RPMI8226 (cell line): ENCODE measurements at regions not wholly inside any gene's neighbourhood (a gene's known extent, or its start where the extent isn't known, plus 50 kb on each side); places are given as distances from the start of the nearest gene placed in this dataset.
A peak's percentile ranks its signal among the peaks of the same experiment; 100 is the strongest.
"Not testable (repeated sequence)": the region's sequence is repeated elsewhere in the genome, so short reads cannot be mapped to it uniquely, and the experiment has no call there.

Experiments
- DNase-seq: peaks from one replicate; pipeline ENCODE4 v3.0.0-alpha.2; 2015

- no peak for DNase-seq
These were observed 278.8 kb downstream of the AMY1C start for GRCh38 chr1:104028416-104029035.

- DNase-seq: no peak
These were observed 279.8 kb downstream of the AMY1C start for GRCh38 chr1:104029456-104029970.

GRCh38 chr1:104056786-104057185, 307.1 kb downstream of the AMY1C start:
- DNase-seq: no peak

- peak; percentile 41 for DNase-seq
These were observed 307.7 kb downstream of the AMY1C start for GRCh38 chr1:104057219-104057898.

- DNase-seq: not testable (repeated sequence)
These were observed 311.9 kb downstream of the AMY1C start for GRCh38 chr1:104061637-104062036.

GRCh38 chr1:104064399-104064798, 314.7 kb downstream of the AMY1C start:
- no peak for DNase-seq

GRCh38 chr1:104072915-104073371, 323.2 kb downstream of the AMY1C start:
- DNase-seq: no peak

GRCh38 chr1:104073463-104073902, 323.8 kb downstream of the AMY1C start:
- no peak for DNase-seq

- no peak for DNase-seq
These were observed 332.5 kb downstream of the AMY1C start for GRCh38 chr1:104082221-104082620.

- DNase-seq: no peak
These were observed 334.7 kb downstream of the AMY1C start for GRCh38 chr1:104084380-104084779.

- DNase-seq: no peak
These were observed 343.0 kb downstream of the AMY1C start for GRCh38 chr1:104092698-104093097.

- DNase-seq: no peak
These were observed 349.1 kb downstream of the AMY1C start for GRCh38 chr1:104098837-104099236.

GRCh38 chr1:104100115-104100514, 350.4 kb downstream of the AMY1C start:
- no peak for DNase-seq

GRCh38 chr1:104105465-104105864, 355.8 kb downstream of the AMY1C start:
- DNase-seq: no peak

- no peak for DNase-seq
These were observed 370.8 kb downstream of the AMY1C start for GRCh38 chr1:104120525-104120924.

- DNase-seq: no peak
These were observed 371.6 kb downstream of the AMY1C start for GRCh38 chr1:104121271-104121670.

- no peak for DNase-seq
These were observed 375.6 kb downstream of the AMY1C start for GRCh38 chr1:104125266-104125665.

- DNase-seq: no peak
These were observed 376.3 kb downstream of the AMY1C start for GRCh38 chr1:104125970-104126369.

GRCh38 chr1:104132382-104132973, 382.8 kb downstream of the AMY1C start:
- DNase-seq: peak; percentile 5

- not testable (repeated sequence) for DNase-seq
These were observed 385.3 kb downstream of the AMY1C start for GRCh38 chr1:104135036-104135435.

GRCh38 chr1:104136621-104137020, 386.9 kb downstream of the AMY1C start:
- DNase-seq: no peak

GRCh38 chr1:104156738-104157137, 407.0 kb downstream of the AMY1C start:
- no peak for DNase-seq

GRCh38 chr1:104163912-104164476, 414.3 kb downstream of the AMY1C start:
- no peak for DNase-seq

- no peak for DNase-seq
These were observed 422.6 kb downstream of the AMY1C start for GRCh38 chr1:104172243-104172681.
